ENCODE measurements at regions not wholly inside any gene's neighbourhood (a gene's known extent, or its start where the extent isn't known, plus 50 kb on each side); places are given as distances from the start of the nearest gene placed in this dataset.
"Not testable (repeated sequence)": the region's sequence is repeated elsewhere in the genome, so short reads cannot be mapped to it uniquely, and the experiment has no call there.

GRCh38 chr2:87539151-87539943, 208.5 kb upstream of the PLGLB2 start:
- not testable (repeated sequence) for H3K4me3 ChIP-seq (ENCODE audit: low read depth in 1 of 5, low read length in 5 of 5); H3K36me3 ChIP-seq (ENCODE audit: control insufficient read depth in 5 of 5, insufficient read depth in 5 of 5, low read length in 5 of 5); H3K27me3 ChIP-seq (ENCODE audit: control insufficient read depth in 5 of 5, insufficient read depth in 4 of 5, low read length in 5 of 5); H3K27ac ChIP-seq (ENCODE audit: low read depth, low read length); H3K4me1 ChIP-seq (ENCODE audit: control insufficient read depth in 5 of 5, insufficient read depth in 5 of 5, low read length in 5 of 5); H3K9ac ChIP-seq (ENCODE audit: low read length in 5 of 5); H3K9me3 ChIP-seq (ENCODE audit: control insufficient read depth in 5 of 5, low read length in 5 of 5)

DNA sequence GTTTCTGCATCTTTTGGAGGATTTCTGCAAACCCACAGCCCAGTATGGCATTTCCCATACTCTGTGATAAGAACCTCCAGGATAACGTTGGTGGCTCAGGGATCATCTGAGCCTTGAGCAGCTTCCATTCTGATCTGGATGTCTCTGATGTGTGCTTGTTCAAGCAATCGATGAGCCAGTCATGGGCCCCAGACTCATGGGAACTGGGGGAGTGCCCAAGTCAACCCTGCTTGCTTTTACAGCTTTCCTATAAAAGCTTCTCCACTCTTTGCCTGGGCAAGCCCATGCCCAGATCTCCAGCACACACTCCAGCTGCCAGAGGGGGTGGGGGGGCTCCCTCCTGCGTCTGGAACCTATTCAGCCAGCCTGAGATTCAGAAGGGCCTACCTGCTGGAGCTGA, 207.6 kb upstream of the PLGLB2 start:
- not testable (repeated sequence) for H3K27me3 ChIP-seq (ENCODE audit: control insufficient read depth in 5 of 5, insufficient read depth in 4 of 5, low read length in 5 of 5); H3K4me3 ChIP-seq (ENCODE audit: low read depth in 1 of 5, low read length in 5 of 5); H3K9me3 ChIP-seq (ENCODE audit: control insufficient read depth in 5 of 5, low read length in 5 of 5); H3K9ac ChIP-seq (ENCODE audit: low read length in 5 of 5); H3K36me3 ChIP-seq (ENCODE audit: control insufficient read depth in 5 of 5, insufficient read depth in 5 of 5, low read length in 5 of 5); H3K27ac ChIP-seq (ENCODE audit: low read depth, low read length); H3K4me1 ChIP-seq (ENCODE audit: control insufficient read depth in 5 of 5, insufficient read depth in 5 of 5, low read length in 5 of 5)

DNA sequence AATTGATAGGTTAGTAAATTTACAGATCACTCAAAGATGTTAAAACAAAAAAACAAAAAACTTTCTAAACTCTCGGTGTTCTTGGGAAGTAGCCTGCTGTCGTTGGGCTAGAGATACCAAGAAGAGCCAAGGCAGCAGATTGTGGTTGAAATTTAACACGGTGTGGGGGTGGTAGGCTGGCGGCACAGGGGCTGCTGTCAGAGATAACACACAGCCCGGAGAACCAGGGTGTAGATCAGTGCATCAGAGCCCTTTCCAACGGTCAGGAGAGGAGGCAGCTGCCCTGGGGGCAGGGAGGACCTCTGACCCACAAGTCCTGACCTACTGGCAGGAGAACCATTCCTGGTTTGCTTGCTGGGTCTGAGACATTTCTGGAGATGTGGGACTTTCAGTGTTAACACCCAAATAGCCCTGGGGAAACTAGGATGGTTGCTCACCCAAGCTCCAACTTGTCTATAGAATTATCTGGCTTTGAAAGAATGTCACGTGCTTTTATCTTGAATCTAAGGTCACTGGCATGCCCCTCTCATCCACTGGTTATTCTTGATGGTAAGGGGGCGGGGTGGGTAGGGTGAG, 205.2 kb upstream of the PLGLB2 start:
- H3K4me1 ChIP-seq (ENCODE audit: control insufficient read depth in 5 of 5, insufficient read depth in 5 of 5, low read length in 5 of 5); H3K27me3 ChIP-seq (ENCODE audit: control insufficient read depth in 5 of 5, insufficient read depth in 4 of 5, low read length in 5 of 5); H3K27ac ChIP-seq (ENCODE audit: low read depth, low read length); H3K9me3 ChIP-seq (ENCODE audit: control insufficient read depth in 5 of 5, low read length in 5 of 5); H3K9ac ChIP-seq (ENCODE audit: low read length in 5 of 5); H3K36me3 ChIP-seq (ENCODE audit: control insufficient read depth in 5 of 5, insufficient read depth in 5 of 5, low read length in 5 of 5); H3K4me3 ChIP-seq (ENCODE audit: low read depth in 1 of 5, low read length in 5 of 5): not testable (repeated sequence)

DNA sequence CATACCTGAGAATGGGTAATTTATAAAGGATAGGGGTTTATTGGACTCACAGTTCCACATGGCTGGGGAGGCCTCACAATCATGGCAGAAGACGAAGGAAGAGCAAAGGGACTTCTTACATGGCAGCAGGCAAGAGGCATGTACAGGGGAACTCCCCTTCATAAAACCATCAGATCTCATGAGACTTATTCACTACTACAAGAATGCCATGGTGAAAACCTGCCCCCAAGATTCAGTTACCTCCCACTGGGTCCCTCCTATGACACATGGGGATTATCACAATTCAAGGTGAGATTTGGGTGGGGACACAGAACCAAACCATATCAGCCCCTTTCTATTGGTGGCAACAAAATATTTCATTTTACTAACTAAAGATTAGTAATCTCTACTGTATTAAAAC, 204.1 kb upstream of the PLGLB2 start:
- not testable (repeated sequence) for H3K36me3 ChIP-seq (ENCODE audit: control insufficient read depth in 5 of 5, insufficient read depth in 5 of 5, low read length in 5 of 5); H3K4me1 ChIP-seq (ENCODE audit: control insufficient read depth in 5 of 5, insufficient read depth in 5 of 5, low read length in 5 of 5); H3K4me3 ChIP-seq (ENCODE audit: low read depth in 1 of 5, low read length in 5 of 5); H3K27me3 ChIP-seq (ENCODE audit: control insufficient read depth in 5 of 5, insufficient read depth in 4 of 5, low read length in 5 of 5); H3K27ac ChIP-seq (ENCODE audit: low read depth, low read length); H3K9ac ChIP-seq (ENCODE audit: low read length in 5 of 5); H3K9me3 ChIP-seq (ENCODE audit: control insufficient read depth in 5 of 5, low read length in 5 of 5)

DNA sequence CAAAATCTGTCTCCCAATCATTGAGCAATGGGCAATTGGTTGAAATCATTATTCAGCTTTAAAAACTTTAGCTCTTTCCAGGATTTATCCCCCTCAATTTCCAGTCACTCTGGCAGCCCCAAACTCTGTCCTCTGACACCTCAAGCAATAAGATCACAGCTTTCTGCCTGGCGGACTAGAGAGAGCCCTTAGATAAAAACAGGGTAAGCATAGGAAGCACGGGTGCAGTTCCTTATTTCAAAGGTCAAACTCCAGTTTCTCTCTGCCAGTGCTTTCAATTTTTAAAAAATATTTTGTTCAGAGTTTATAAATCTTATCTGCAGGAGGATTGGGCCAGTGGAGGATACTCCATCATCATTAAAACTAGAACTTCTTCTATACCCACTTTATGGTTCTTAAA, 200.8 kb upstream of the PLGLB2 start:
- not testable (repeated sequence) for H3K36me3 ChIP-seq (ENCODE audit: control insufficient read depth in 5 of 5, insufficient read depth in 5 of 5, low read length in 5 of 5); H3K4me3 ChIP-seq (ENCODE audit: low read depth in 1 of 5, low read length in 5 of 5); H3K9me3 ChIP-seq (ENCODE audit: control insufficient read depth in 5 of 5, low read length in 5 of 5); H3K9ac ChIP-seq (ENCODE audit: low read length in 5 of 5); H3K27ac ChIP-seq (ENCODE audit: low read depth, low read length); H3K27me3 ChIP-seq (ENCODE audit: control insufficient read depth in 5 of 5, insufficient read depth in 4 of 5, low read length in 5 of 5); H3K4me1 ChIP-seq (ENCODE audit: control insufficient read depth in 5 of 5, insufficient read depth in 5 of 5, low read length in 5 of 5)

- not testable (repeated sequence) for H3K9me3 ChIP-seq (ENCODE audit: control insufficient read depth in 5 of 5, low read length in 5 of 5); H3K27ac ChIP-seq (ENCODE audit: low read depth, low read length); H3K9ac ChIP-seq (ENCODE audit: low read length in 5 of 5); H3K27me3 ChIP-seq (ENCODE audit: control insufficient read depth in 5 of 5, insufficient read depth in 4 of 5, low read length in 5 of 5); H3K36me3 ChIP-seq (ENCODE audit: control insufficient read depth in 5 of 5, insufficient read depth in 5 of 5, low read length in 5 of 5); H3K4me1 ChIP-seq (ENCODE audit: control insufficient read depth in 5 of 5, insufficient read depth in 5 of 5, low read length in 5 of 5); H3K4me3 ChIP-seq (ENCODE audit: low read depth in 1 of 5, low read length in 5 of 5)
Measured at GRCh38 chr2:87547966-87548365, 199.9 kb upstream of the PLGLB2 start.

GRCh38 chr2:87548681-87549536, 199.0 kb upstream of the PLGLB2 start:
- H3K9ac ChIP-seq (ENCODE audit: low read length in 5 of 5); H3K36me3 ChIP-seq (ENCODE audit: control insufficient read depth in 5 of 5, insufficient read depth in 5 of 5, low read length in 5 of 5); H3K4me3 ChIP-seq (ENCODE audit: low read depth in 1 of 5, low read length in 5 of 5); H3K27ac ChIP-seq (ENCODE audit: low read depth, low read length); H3K9me3 ChIP-seq (ENCODE audit: control insufficient read depth in 5 of 5, low read length in 5 of 5); H3K4me1 ChIP-seq (ENCODE audit: control insufficient read depth in 5 of 5, insufficient read depth in 5 of 5, low read length in 5 of 5); H3K27me3 ChIP-seq (ENCODE audit: control insufficient read depth in 5 of 5, insufficient read depth in 4 of 5, low read length in 5 of 5): not testable (repeated sequence)

DNA sequence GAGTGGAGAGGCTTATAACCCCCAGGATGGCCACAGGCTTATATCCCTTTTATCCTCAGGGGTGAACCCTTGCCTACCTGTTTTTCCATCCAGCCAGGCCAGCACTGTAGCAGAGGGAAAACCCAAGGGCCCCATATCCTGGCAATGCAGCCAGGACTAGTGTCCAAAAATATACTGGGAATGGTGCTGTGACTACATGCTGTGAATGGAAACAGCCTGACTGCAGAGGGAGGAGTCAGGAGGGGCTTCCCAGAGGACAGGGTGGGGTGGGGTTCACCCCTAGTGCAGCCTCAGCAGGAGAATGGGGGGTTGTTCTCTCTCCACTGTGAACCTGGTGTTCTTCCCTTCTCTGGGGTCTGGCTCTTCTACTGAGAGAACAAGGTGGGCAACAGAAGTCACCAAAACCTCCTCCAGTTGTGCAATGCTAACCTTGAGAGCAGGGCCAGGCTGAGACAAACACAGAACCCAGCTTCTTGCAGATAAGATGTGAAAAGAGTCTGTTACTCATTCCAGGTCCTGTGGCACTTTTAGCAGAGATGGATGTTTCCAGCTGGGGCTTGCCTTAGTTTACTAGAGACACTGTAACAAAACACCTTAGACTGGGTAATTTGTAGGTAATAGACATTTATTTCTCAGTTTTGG, 198.2 kb upstream of the PLGLB2 start:
- not testable (repeated sequence) for H3K27me3 ChIP-seq (ENCODE audit: control insufficient read depth in 5 of 5, insufficient read depth in 4 of 5, low read length in 5 of 5); H3K4me1 ChIP-seq (ENCODE audit: control insufficient read depth in 5 of 5, insufficient read depth in 5 of 5, low read length in 5 of 5); H3K4me3 ChIP-seq (ENCODE audit: low read depth in 1 of 5, low read length in 5 of 5); H3K36me3 ChIP-seq (ENCODE audit: control insufficient read depth in 5 of 5, insufficient read depth in 5 of 5, low read length in 5 of 5); H3K27ac ChIP-seq (ENCODE audit: low read depth, low read length); H3K9ac ChIP-seq (ENCODE audit: low read length in 5 of 5); H3K9me3 ChIP-seq (ENCODE audit: control insufficient read depth in 5 of 5, low read length in 5 of 5)

DNA sequence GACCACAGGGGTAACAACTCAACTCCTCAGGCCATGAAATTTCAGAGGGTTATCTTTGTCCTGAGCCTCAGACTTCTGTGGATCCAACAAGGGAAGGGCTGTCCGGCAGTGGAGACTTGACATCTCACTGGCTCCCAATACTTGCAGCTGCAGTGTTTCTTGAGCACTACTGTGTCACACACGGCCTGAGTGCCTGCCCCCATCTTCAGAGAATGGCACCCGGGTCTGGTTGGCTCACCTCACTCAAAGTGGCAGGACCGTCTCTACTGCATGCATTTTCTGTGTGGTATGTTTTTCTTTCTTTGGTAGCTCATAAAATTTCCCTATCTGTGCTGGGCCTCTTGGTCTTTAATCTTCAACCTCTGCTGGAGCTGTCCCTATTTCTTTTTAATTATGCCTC, 193.2 kb upstream of the PLGLB2 start:
- not testable (repeated sequence) for H3K27me3 ChIP-seq (ENCODE audit: control insufficient read depth in 5 of 5, insufficient read depth in 4 of 5, low read length in 5 of 5); H3K4me1 ChIP-seq (ENCODE audit: control insufficient read depth in 5 of 5, insufficient read depth in 5 of 5, low read length in 5 of 5); H3K36me3 ChIP-seq (ENCODE audit: control insufficient read depth in 5 of 5, insufficient read depth in 5 of 5, low read length in 5 of 5); H3K9me3 ChIP-seq (ENCODE audit: control insufficient read depth in 5 of 5, low read length in 5 of 5); H3K4me3 ChIP-seq (ENCODE audit: low read depth in 1 of 5, low read length in 5 of 5); H3K9ac ChIP-seq (ENCODE audit: low read length in 5 of 5); H3K27ac ChIP-seq (ENCODE audit: low read depth, low read length)

DNA sequence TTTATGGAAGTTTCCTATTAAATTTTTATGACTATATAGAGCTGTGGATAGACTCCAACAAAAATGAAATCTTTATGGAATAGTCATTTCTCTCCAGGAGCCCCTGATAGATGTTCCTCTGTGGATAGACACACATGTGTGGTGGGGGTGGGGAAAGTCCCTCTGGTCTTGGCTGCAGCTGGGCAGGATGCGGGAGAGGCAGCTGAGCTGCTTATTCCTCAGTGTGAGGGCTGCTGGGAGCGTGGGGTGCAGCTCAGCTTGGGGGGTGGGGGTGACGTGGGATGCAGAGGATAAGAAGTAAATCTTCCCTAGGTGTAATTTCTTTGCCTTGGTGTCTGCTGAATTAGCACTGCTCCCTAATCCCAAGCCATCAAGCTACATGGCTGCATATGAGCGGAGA, 192.8 kb upstream of the PLGLB2 start:
- H3K4me1 ChIP-seq (ENCODE audit: control insufficient read depth in 5 of 5, insufficient read depth in 5 of 5, low read length in 5 of 5); H3K27ac ChIP-seq (ENCODE audit: low read depth, low read length); H3K27me3 ChIP-seq (ENCODE audit: control insufficient read depth in 5 of 5, insufficient read depth in 4 of 5, low read length in 5 of 5); H3K9me3 ChIP-seq (ENCODE audit: control insufficient read depth in 5 of 5, low read length in 5 of 5); H3K9ac ChIP-seq (ENCODE audit: low read length in 5 of 5); H3K4me3 ChIP-seq (ENCODE audit: low read depth in 1 of 5, low read length in 5 of 5); H3K36me3 ChIP-seq (ENCODE audit: control insufficient read depth in 5 of 5, insufficient read depth in 5 of 5, low read length in 5 of 5): not testable (repeated sequence)

All from subcutaneous abdominal adipose tissue (tissue), 5 donors.